NCI-H2081 treated with DMSO at 0.1 percent for 48 hours (cell line): ENCODE measurements at regions not wholly inside any gene's neighbourhood (a gene's known extent, or its start where the extent isn't known, plus 50 kb on each side); places are given as distances from the start of the nearest gene placed in this dataset.

ENCODE experiments used
- DNase-seq: peaks from one replicate; lab custom pipeline; 2025; lab: John Stamatoyannopoulos, UW

DNA sequence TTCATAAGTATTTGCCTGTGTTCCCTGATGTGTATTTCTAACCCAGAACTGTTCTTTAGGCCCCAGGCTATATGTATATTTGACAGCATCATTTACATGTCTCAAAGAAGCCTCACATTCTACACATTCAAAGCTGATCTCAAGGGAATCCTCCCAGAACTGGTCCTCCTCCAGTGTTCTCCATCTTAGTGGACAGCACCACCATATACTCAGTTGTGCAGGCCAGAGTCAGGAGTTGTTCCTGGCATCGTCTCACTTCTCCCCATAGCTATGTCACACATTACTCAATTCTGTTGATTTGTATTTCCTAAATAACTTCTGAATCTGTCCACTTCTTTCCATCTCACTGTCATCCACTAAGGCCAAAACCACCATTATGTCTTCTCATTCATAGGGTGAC, 82.8 kb upstream of the TRPC3 start:
- no peak for DNase-seq

- DNase-seq, result no peak
These were observed 75.3 kb upstream of the TRPC3 start for GRCh38 chr4:122027203-122027602.

DNA sequence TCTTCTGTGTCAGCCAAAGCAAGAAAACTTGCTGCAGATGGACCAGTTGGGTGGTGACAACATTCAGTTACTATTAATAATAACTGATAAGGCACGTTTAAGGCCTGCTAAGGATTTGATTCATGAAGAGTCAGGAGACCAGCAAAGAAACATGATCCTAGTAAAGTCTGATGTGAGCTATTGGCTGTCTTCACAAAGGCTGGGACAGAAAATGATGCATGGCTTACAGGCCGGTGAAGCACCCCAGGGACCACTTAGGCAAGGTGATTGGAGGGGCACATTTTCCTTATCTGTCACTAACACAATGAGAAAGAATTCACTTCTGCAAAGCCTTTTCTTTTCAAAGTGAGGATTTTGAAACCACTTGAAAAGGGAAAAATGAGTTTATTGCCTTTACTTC, 65.4 kb upstream of the TRPC3 start:
- DNase-seq, result no peak

DNA sequence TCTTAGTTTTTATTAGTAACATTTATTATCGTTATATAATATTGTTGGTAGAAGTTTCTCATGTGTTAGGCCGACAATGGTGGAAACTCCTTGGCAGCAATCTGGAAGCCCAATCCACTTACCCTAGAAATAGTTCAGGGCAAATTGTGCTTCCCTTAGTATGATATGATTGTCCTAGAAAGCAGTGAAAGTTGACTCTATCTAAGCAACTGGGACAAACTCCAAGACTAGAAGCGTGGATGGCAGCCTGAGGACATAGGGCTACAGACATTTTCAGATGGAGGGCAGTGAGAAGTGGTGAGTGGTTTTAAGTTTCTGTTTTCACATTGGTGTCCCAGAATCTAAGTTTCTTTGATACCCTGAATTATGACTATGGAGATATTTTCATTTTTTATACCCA, 63.3 kb upstream of the TRPC3 start:
- no peak for DNase-seq

- DNase-seq, result no peak
These were observed 60.9 kb upstream of the TRPC3 start for GRCh38 chr4:122012735-122013134.

DNA sequence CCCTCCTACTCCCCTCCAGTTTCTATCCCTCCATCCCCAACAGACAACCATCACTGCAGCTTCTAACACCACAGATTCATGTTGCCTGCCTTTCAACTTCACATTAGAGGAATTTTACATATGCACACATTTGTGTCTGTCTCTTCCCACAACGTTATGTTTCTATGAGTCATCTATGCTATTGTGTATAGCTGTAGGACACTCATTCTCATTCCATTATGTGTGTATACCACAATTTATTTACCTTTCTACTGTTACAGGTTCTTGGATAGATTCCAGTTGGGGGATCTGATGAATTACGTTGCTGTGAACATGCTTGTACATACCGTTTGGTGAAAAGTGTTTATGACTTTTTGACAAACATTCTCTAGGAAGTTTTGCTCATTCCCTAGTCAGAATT, 58.8 kb upstream of the TRPC3 start:
- DNase-seq, result no peak

DNA sequence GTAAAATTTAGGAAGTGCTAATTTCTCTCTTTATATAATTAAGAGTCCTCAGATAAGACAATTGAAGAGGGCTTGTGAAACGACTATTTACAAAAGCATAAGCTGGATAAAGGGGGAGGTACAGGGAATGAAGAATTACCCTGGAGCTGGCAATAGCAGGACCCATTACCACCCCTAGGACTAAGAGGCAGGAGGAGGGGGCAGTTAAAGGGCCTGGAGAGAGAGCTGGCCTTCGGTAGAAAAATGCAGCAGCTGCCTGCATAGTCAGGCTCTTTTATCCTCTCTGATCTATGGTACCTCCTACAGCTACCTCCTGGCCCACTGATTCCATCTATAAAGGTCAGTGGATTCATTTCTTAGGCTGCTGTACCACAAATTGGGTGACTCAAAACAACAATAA, 57.7 kb upstream of the TRPC3 start:
- DNase-seq, result no peak

- DNase-seq, result no peak
These were observed 55.2 kb upstream of the TRPC3 start for GRCh38 chr4:122007016-122007415.

DNA sequence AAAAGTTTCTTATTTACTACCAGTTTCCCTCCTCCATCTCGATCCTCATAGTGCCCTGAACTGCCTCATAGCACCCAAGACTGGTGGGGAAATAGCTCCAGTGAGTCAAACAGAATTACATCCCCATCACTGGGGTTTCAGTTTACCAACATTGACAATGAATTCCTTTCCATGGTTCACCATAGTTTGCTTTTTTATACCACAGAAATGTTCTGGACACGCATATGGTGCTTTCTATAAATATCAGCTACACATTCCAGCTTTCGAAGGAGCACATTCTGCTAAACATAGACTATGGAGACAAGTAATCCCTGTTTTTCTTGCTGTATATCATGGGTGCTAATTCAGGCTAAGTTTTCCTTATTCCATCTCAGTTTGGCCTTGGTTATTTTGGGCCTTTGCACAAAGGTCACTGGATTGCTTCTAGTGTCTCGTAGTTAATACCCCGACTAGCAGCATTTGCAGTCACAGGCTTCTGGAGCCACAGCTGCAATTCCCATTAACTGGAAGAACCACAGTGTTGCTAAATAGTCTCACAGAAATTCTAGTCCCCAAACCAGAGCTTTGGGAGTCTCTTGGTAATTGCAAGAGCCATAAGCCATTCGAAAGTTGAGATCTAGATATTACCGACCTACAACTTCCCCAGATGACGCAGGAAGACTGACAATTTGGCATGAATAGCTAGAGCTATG, 53.4 kb upstream of the TRPC3 start:
- DNase-seq, result no peak

DNA sequence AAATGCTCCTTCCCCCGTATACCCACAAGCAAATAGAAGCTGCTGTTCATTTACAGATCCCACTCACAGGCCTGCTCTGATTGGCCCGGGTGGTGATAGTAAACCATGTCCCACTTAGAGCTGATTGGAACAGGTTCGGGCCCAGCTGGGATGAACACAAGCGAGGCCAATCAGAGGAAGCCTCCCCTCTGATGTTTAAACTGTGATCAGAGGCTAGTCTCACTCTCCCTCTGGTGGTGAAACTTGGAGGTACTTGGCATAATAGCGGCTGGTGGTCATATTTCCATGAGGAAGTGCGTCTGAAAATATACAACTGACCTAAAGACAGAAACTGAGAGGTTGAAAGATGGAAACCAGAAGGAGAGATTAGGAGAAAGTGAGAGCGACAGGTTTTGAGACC, 51.5 kb upstream of the TRPC3 start:
- DNase-seq, result no peak
